Spleen (tissue), 11 donors: ENCODE measurements at regions not wholly inside any gene's neighbourhood (a gene's known extent, or its start where the extent isn't known, plus 50 kb on each side); places are given as distances from the start of the nearest gene placed in this dataset.
"Not testable (repeated sequence)": the region's sequence is repeated elsewhere in the genome, so short reads cannot be mapped to it uniquely, and the experiment has no call there.

Experiments
- DNase-seq: peaks from one replicate; pipeline ENCODE4 v3.0.0-alpha.2; 2020
- H3K27ac ChIP-seq, 8 donors: fragments of 200-600 bp; sonication (generic) in 7 of 8; 1 replicate in 4 of 8; 2 replicates in 4 of 8; pipeline versions ENCODE4 v1.5.0 to v1.8.0; 2016 to 2021; ENCODE audit warnings: inconsistent platforms in 4 of 8, mild to moderate bottlenecking in 4 of 8, moderate library complexity in 1 of 8
- H3K27me3 ChIP-seq, 7 donors: fragments of 200-600 bp; sonication (generic) in 6 of 7; replicated peaks in 1 of 7; 1 replicate in 4 of 7; 2 replicates in 3 of 7; pipeline versions ENCODE4 v1.5.0 to v1.8.0; 2016 to 2021; ENCODE audit warnings: inconsistent platforms in 3 of 7, mild to moderate bottlenecking in 1 of 7
- H3K36me3 ChIP-seq, 6 donors: fragments of 200-600 bp; sonication (generic) in 5 of 6; 1 replicate in 4 of 6; 2 replicates in 2 of 6; pipeline versions ENCODE4 v1.5.0 to v1.8.0; 2016 to 2021; ENCODE audit warnings: inconsistent platforms in 2 of 6
- H3K4me1 ChIP-seq, 6 donors: fragments of 200-600 bp; sonication (generic) in 5 of 6; 1 replicate in 3 of 6; 2 replicates in 3 of 6; pipeline versions ENCODE4 v1.5.0 to v1.8.0; 2016 to 2021; ENCODE audit warnings: inconsistent platforms in 3 of 6
- H3K4me3 ChIP-seq, 8 donors: fragments of 200-600 bp; sonication (generic) in 7 of 8; 1 replicate in 4 of 8; 2 replicates in 4 of 8; pipeline versions ENCODE4 v1.5.0 to v1.8.0; 2016 to 2021; ENCODE audit warnings: inconsistent platforms in 4 of 8, mild to moderate bottlenecking in 4 of 8, moderate library complexity in 2 of 8
- H3K9me3 ChIP-seq, 8 donors: fragments of 200-600 bp; sonication (generic) in 7 of 8; 1 replicate in 4 of 8; 2 replicates in 4 of 8; pipeline versions ENCODE4 v1.5.0 to v1.8.0; 2016 to 2021; ENCODE audit warnings: inconsistent platforms in 4 of 8
- POLR2A ChIP-seq, 3 donors: fragments of 450-650 bp; IDR thresholded peaks; one replicate each; pipeline ENCODE4 v1.5.1; 2017; ENCODE audit warnings: antibody characterized with exemption in 3 of 3, mild to moderate bottlenecking in 1 of 3
- POLR2AphosphoS5 ChIP-seq, 3 donors: sonication (generic); formaldehyde crosslinking; IDR thresholded peaks; one replicate each; pipeline ENCODE4 v1.5.1; 2017; ENCODE audit warnings: antibody characterized with exemption in 3 of 3
- WGBS, 5 donors: extraction: QIAGEN DNeasy Blood & Tissue Kit in 3 of 5; methylation state at CpG; one replicate each; pipeline versions ENCODE4 v1.1.5 to v1.1.7; 2013 to 2018; 5-methylcytosine and 5-hydroxymethylcytosine counted together
- intact Hi-C: fragments of 100-400 bp; cut with DNase I; formaldehyde crosslinking; loops from one replicate; pipeline ENCODE4 v1.15.0; 2023; ENCODE audit warnings: low total_unique reads
- TF ChIP-seq, protein P1 (sequence below), 11 experiments: fragments of 200-600 bp in 7 of 11; fragments of 450-650 bp in 4 of 11; sonication (generic) in 4 of 11; IDR thresholded peaks in 8 of 11; conservative IDR thresholded peaks in 3 of 11; 1 replicate in 7 of 11; 2 replicates in 4 of 11; pipeline versions ENCODE4 v1.4.0 to v1.8.0; 2016 to 2021; ENCODE audit warnings: antibody characterized with exemption in 11 of 11, inconsistent platforms in 4 of 11, mild to moderate bottlenecking in 1 of 11
- donor health status: healthy with polysubstance abuse.
- donor health status: DM: no; HTN: no; CAD: no; lungs with moderate emphysema.
- donor health status: DM: no; HTN: no; CAD: no.
- donor health status: Bipolar disorder and iron deficiency.
- donor health status: healthy.
- donor health status: DM: no; HTN: no; CAD: no.
- donor health status: DM: yes; HTN: yes; CAD: no.

DNA sequence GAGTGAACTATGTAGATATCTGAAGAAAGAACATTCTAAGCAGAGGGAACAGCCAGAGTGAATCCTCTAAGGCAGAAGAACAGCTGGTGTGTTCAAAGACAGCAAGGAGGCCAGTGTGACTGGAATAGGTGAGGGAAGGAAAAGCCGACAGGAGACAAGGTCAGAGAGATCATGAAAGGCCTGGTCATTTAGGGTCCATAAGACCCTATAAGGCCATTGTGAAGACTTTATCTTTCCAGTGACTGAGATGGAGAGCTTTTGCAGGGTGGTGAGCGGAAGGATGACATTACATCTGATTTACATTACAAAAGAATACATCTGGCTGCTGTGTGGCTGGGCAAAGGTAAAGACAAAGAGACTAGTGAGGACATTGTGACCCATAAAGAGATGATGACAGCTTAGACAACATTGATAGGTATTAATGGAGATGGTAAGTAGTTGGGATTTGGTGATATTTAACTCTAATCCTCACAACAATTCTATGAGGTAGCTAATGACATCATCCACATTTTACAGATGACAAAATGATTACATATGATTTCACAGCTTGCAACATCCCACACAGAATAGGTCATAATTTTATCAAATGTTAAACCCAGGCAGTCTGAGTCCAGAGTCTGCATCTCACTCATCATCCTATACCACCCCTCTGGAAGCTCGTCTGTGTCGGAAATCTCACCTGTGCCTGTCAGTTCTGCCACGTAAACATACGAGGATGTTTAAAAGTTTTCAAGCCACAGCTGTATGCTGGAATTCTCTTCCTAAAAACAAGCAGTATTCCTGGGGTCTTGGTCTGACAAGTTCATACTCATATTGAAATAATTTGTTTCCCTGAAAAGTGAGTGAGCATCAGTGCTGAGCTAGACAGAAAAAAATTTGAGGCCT, 70.2 kb upstream of the PIK3R4 start:
- WGBS, 5 donors, result 86 to 92% (median 90%) methylated on average over 6 of the region's 6 CpGs
- TF ChIP-seq, protein P1, sequence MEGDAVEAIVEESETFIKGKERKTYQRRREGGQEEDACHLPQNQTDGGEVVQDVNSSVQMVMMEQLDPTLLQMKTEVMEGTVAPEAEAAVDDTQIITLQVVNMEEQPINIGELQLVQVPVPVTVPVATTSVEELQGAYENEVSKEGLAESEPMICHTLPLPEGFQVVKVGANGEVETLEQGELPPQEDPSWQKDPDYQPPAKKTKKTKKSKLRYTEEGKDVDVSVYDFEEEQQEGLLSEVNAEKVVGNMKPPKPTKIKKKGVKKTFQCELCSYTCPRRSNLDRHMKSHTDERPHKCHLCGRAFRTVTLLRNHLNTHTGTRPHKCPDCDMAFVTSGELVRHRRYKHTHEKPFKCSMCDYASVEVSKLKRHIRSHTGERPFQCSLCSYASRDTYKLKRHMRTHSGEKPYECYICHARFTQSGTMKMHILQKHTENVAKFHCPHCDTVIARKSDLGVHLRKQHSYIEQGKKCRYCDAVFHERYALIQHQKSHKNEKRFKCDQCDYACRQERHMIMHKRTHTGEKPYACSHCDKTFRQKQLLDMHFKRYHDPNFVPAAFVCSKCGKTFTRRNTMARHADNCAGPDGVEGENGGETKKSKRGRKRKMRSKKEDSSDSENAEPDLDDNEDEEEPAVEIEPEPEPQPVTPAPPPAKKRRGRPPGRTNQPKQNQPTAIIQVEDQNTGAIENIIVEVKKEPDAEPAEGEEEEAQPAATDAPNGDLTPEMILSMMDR (IDR thresholded peaks at IDR 0.05 in 8 of 11, conservative IDR thresholded peaks at IDR 0.05 in 3 of 11), result no peak
- TF ChIP-seq POLR2AphosphoS5 (IDR thresholded peaks at IDR 0.05) (no peak), POLR2A (IDR thresholded peaks at IDR 0.05) (no peak)
- no peak for DNase-seq
- H3K4me3 ChIP-seq, result no peak overlapping the region
- no peaks in the 10 kb centered on the region for H3K36me3 ChIP-seq
- no peak overlapping the region for H3K27ac ChIP-seq
- H3K4me1 ChIP-seq, result no peaks in the 10 kb centered on the region
- no peaks in the 10 kb centered on the region for H3K27me3 ChIP-seq
- H3K9me3 ChIP-seq, result peaks cover 0 to 9% (median 0%) of the 10 kb centered on the region in 8 donors
- intact Hi-C loops, result no loop called here

DNA sequence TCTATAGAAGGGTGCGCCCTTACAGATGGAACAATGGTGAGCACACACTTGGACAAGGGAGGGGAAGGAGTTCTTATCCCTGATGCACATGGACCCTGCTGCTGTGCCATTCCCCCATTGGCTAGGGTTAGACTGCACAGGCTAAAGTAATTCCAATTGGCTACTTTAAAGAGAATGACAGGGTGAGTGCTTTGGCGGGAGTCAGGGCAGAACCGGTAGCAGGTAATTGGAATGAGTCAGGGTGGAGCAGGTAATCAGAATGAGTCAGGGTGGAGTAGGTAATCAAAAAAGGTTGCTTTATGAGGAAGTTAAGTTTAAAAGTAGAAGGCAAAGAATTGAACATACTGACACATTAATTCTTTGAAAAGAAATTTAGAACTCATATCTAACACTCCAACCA, 71.4 kb upstream of the PIK3R4 start:
- intact Hi-C loops, H3K4me3 ChIP-seq, H3K9me3 ChIP-seq, H3K27me3 ChIP-seq, DNase-seq, H3K36me3 ChIP-seq, H3K27ac ChIP-seq, H3K4me1 ChIP-seq: not testable (repeated sequence)
- WGBS, 5 donors, result 89 to 96% (median 92%) methylated on average over 3 of the region's 3 CpGs

DNA sequence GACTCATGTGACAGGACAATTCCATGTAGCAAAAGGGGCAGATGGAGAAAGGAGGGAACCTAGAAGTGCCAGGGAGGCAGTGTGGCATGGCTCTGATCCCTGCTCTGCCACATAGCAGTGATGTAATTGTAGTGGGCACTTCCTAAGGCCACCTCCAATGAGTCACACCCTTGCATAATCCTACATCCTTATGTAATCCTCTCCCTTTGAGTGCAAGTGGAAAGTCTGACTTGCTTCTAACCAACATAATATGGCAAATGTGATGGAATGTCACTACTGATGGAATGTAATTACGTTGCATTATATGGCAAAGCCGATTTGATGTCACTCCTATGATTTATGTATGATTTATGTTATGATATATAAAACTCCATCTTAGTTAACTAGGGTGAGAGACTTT, 72.9 kb upstream of the ATP2C1 start:
- no peaks in the 10 kb centered on the region for H3K9me3 ChIP-seq
- intact Hi-C loops, result no loop called here
- no peaks in the 10 kb centered on the region for H3K4me1 ChIP-seq
- no peaks in the 10 kb centered on the region for H3K36me3 ChIP-seq
- no peak for DNase-seq
- TF ChIP-seq POLR2A (IDR thresholded peaks at IDR 0.05) (no peak), POLR2AphosphoS5 (IDR thresholded peaks at IDR 0.05) (no peak)
- TF ChIP-seq, protein P1 (IDR thresholded peaks at IDR 0.05 in 8 of 11, conservative IDR thresholded peaks at IDR 0.05 in 3 of 11), result no peak
- no peak overlapping the region for H3K4me3 ChIP-seq
- WGBS, 5 donors, result 66 to 86% (median 74%) methylated on average over 2 of the region's 2 CpGs
- H3K27me3 ChIP-seq, result no peaks in the 10 kb centered on the region
- no peak overlapping the region for H3K27ac ChIP-seq

DNA sequence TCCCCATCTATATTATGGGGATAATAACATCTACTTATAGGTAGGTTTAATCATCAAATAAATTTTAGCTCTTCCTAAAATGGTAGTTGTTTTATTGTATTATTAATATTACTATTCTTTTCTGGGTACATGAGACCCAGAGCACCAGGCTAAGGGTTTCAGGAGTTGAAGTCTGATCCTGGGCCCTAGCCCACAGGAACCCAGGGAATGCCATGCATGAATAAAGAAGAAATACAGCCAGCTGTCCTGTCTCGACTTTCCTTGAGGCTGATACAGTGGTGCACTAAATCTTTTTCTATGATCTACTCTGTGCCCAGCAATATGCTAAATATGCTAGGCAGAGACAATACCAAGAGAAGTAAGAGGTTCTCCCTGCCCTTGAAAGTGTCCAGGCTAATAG, 72.1 kb upstream of the ATP2C1 start:
- no peaks in the 10 kb centered on the region for H3K4me1 ChIP-seq
- TF ChIP-seq POLR2AphosphoS5 (IDR thresholded peaks at IDR 0.05) (no peak), POLR2A (IDR thresholded peaks at IDR 0.05) (no peak)
- TF ChIP-seq, protein P1 (IDR thresholded peaks at IDR 0.05 in 8 of 11, conservative IDR thresholded peaks at IDR 0.05 in 3 of 11), result no peak
- intact Hi-C loops, result no loop called here
- no peaks in the 10 kb centered on the region for H3K9me3 ChIP-seq
- H3K36me3 ChIP-seq, result no peaks in the 10 kb centered on the region
- H3K27me3 ChIP-seq, result no peaks in the 10 kb centered on the region
- DNase-seq, result no peak
- 67 to 92% (median 79%) methylated on average over 1 of the region's 1 CpG for WGBS, 5 donors
- no peak overlapping the region for H3K27ac ChIP-seq
- no peak overlapping the region for H3K4me3 ChIP-seq
